Femur (tissue), 1 donor: ENCODE measurements at regions not wholly inside any gene's neighbourhood (a gene's known extent, or its start where the extent isn't known, plus 50 kb on each side); places are given as distances from the start of the nearest gene placed in this dataset.
"Not testable (repeated sequence)": the region's sequence is repeated elsewhere in the genome, so short reads cannot be mapped to it uniquely, and the experiment has no call there.

Experiments
- DNase-seq: peaks from one replicate; pipeline ENCODE4 v3.0.0-alpha.2; 2017

DNA sequence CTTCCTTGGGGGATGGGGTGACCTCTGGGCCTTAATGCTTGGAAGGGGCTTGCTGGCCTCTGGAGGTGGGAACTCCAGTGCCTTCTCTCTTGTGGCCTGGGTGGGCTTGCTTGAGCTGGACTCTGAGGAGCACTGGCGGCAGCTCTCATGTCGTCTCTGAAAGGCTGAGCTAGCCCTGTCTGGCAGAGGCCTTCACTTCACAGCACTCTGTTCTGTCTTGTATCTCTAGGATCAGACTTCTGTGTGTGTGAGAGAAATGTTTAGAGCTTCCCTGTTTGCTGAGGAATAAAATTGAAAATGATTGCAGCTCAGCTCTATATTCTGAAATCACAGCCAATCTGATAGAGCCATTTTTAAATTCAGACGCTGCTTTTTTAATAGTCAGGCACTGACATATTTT is 185.3 kb downstream of the KCNRG start:
- DNase-seq, result no peak

DNA sequence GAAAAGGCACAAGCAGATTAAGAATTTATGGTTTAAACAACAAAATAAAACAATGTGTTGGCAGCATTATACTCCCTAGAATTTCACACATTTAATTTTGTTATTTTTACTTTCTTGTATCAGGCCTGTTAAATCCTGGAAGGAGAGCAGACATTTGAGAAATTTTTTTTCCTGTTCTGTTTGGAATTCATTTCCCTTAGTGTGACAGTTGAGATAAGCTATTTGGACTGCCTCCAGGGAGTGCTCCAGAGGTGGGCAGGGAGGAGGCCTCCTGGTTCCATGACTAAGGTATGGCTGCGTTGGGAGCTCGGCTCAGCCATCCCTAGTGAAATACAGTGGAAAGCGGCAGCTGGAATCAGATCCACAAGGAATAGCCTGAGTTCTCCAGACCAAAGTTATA is 185.7 kb downstream of the KCNRG start:
- DNase-seq, result no peak

DNA sequence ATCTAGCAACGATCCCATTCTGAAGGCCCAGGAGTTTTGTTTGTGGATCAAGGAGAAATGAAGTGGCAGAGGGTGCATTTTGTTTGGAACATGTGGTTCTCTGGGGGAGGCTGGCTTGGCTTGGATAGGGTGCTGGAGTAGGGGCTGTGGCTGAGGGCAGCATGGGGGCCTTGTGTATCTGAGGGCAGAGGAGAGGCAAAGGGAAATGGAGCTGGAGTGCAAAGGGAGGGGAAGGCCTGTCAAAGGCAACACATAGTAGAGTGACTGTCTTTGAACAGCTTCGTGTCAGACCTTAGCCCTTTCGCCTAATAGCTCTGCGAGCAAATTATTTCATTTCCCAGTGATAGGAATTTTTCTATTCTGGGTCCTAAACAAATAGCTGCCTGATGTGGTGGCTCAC is 187.2 kb downstream of the KCNRG start:
- no peak for DNase-seq

DNA sequence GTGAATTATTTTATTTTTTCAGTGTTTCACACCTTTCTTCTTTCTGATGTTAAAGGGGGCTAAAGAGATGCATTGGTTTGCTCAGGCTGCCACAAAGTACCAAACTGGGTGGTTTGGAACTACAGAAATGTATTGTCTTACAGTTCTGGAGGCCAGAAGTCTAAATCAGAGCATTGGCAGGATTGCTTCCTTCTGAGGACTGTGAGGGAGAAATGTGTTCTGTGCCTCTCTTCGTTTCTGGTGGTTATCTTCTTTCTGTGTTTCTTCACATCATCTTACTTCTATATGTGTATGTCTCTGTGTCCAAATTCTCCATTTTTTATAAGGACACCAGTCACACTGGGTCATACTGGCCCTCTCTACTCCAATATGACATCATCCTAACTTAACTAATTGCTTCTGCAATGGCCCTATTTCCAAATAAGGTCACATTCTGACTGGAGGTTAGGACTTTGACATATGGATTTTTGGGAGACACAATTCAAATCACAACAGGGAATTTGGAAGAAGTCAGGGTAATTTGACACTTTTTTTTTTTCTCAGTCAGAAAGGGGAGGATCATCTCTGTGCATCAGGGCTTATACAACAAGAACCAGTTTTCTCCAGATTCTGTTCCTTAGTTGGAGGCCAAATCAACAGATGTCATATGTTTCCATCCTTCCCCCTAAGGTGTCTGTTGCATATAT is 188.2 kb downstream of the KCNRG start:
- no peak for DNase-seq

DNA sequence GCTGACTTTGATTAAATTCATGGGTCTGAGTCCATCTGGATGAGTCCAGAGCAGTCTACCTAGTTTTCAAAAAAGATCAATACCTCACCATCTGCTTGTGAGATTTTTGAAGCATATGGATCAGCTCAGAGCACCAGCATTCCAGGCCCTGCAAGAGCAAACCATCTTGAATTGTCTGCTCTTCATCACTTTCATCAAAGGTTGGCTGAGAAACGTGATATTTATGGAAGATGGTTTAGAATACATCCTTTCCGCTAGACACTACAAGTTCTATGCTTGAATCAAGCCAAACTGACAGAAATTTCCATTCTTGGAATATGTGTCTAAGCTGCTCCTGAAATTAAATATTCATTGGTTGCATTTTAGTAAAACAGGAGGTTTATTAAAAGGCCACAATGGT is 190.3 kb downstream of the KCNRG start:
- no peak for DNase-seq

DNA sequence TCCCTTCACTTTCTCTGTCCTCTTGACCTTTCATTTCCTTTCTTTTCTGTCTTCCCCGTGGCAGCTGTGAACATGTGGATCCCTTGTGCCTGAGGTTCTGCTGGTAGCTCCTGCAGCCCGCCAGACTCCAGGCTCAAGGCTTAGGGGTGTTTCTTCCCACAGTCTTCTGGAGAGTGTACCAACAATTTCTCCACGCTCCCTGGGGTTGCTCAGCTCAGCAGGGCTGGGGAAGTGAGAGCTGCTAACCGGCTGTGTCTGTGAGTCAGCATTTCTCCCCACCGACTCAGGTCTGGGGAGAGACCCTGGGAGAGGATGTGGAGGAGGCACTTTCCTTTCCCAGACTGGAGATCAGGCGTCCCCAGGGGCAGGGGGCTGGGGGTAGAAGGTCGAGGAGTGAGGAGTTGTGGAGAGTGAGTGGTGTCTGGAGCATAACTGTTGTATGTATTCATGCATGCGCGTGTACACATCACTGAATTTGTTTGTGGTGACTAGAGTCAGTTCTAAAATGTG is 193.6 kb downstream of the KCNRG start:
- DNase-seq, result peak; percentile 74

DNA sequence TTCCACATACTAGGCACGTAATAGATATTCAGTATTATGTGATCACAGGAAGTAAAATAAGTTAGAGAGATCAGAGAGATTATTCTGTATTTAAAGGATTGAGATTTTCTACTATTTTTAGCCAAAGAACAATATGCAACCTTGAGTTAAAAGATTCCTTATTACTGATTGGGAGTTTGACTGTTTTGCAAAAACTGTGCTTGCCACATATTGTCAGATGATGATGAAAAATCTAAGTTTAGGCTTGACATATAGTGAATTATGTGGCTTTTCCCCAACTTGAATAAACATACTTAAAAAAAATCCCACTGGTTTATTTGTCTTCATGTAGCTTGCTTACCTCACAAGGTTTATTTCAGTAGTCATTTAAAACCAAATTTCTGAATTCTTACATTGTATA is 194.4 kb downstream of the KCNRG start:
- no peak for DNase-seq

DNA sequence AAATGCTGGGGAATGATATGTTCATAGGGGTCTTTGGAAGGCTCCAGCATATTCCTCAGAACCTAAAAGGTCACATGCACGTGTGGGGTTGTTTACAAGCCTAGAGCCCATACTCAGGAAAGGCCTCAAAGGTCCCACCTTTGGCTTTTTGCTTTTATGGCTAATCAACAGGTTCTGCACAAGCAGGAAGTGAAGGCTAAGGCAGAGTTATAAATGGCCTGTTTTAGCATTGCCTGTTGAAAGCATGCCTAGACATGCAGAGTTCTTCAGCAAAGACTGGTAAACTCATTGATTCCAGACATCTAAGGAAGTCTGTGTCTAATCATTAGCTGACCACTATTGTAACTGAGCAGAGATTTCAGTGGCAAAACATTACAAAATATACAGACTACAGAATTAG is 198.3 kb downstream of the KCNRG start:
- no peak for DNase-seq

DNA sequence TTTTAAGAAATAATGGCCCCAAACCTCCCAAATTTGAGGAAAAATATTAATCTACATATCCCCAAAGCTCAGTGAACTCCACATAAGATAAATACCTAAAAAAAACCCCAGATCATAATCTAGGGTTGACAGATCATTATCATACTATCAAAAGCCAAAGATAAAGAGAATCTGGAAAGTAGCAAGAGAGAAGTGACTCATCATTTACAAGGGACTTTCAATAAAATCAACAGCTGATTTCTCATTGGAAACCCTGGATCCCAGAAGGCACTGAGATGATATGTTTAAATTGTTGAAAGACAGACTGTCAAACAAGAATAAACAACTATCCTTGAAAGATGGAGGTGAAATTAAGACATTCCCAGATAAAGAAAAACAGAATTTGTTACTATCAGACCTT is 199.3 kb downstream of the KCNRG start:
- DNase-seq, result no peak

DNA sequence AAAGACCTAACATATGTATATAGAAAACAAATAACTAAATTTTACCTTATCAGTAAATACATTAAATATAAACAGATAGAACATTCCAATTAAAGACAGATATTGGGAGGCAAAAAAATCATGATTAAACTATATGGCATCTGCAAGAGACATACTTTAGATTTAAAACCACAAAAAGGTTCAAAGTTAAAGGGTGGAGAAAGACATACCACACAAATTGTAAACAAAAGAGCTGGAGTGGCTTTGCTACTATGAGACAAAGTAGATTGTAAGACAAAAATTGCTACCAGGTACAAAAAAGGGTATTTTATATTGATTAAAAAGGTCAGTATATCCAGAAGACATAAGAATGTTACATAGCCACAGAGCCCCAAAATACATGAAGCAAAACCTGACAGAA is 200.2 kb downstream of the KCNRG start:
- DNase-seq, result no peak

DNA sequence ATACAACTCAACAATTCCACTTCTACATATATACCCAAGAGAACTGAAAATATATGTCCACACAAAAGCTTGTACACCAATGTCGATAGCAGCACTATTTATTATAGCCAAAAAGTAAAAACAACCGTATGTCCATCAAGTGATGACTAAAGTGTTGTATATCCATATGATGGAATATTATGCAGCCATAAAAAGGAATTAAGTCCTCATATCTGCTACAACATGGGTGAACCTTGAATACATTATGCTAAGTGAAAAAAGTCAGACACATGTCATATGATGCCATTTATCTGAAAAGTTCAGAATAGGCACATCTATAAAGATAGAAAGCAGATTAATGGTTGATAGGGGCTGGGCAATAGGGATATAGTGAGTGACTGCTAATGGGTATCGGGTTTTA is 204.5 kb downstream of the KCNRG start:
- DNase-seq, result no peak

DNA sequence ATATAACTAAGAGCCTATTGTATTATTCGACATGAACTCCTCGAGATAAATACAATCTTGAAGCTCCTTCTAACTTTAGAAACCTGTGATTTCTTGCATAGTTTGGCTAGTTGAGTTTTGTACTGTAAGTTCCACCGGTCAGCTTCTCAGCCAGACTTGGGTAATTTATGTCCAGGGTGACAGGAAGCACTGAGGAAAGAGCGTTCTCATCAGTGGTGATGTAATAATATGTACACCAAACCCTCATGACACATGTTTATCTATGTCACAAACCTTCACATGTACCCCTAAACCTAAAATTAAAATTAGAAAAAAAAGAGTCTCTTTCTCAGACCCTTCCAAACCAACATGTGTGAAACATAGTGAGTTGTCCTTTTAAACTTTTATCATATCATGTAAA is 205.7 kb downstream of the KCNRG start:
- no peak for DNase-seq

DNA sequence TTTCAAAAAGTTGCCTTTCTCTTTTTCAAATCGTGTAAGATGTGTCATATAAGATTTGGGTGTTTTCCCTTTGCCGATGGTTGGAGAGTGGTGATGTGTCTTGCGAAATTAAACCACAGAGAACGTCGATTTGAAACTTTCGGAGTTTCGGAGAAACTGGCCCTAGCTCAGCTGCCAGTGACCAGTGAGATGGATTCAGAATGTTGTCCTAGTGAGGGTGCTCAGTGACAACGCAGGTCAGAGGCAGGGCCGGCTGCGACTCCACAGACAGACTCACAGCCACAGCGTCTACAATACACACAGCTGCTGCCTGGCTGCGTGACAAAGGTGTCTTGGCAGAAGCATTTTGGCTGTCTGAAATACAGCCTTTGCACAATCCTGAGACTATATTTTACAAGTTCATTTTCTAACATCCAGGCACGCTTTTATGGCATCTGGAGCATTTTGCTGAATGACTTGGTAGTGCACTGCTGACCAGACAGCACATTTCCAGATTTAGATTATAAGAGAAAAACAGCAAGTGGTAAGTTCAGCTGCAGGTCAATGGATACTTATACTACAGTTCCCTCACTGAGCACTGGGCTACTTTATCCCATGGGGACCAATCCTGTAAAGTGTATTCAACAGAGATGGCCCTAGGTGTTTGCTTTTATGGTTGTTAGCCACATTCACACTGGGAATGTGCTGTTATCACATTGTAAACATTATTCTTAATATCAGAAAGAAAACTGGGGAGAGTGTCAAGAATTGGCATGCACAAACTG is 207.5 kb downstream of the KCNRG start:
- DNase-seq, result peak; percentile 82

DNA sequence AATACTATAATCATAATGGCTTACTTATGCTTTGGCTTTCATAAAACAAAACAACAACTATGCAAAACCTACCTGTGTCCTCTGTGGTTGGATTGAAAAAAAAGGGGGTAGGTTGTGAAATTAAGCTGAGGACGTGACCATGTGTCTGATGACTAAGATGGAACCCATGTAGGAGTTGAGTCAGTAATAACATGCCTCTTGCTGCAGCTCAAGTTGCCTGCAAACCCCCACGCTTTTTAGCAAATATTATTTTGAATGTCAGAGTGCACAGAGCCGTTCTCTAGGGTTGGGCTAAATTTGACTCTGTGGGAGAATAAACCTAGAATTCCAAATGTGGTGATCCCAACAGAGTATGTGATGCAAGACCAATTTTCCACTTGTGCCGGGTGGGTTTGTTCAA is 209.3 kb downstream of the KCNRG start:
- peak; percentile 31 for DNase-seq

DNA sequence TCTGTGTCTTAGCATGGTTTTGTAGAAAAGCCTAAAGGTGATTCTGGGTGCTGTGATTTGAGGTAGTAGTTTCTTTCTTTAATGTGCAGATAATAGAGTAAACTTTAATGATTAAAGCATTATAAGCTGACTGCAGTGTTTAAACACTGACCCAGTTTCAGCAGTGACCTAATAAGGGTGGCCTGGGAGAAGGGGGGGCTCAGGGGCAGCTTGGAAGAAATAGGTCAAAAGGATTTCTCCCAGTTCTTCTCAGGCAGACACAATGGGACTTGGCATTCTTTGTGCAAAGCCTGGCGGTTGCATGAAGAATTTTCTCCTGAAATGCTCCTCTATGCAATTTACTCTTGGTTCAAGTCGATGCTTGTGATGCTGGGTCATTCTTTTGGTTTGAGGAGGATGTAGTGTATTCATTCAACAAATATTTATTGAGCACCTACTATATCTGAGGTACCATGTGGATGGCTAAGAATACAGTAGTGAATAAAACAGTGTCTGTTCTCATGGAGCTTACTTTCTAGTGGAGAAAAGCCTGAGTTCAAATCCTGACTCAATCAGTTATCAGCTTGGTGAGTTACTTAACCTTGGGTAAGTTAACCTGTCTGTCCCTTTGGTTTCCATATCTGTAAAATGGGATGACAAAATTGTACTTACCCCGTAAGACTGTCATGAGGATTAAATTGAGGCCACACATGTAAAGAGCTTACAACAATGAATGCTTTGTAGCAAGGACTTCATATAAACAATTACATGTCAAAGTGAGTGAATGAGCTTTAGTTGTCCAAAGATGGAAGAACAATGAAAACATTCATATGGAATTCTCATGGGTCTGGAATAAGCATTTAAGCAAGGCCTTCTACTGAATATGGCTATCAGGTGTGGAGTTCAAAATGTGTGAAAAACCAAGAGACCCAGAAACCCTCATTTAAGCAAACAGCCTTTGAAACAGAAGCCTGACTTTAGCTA is 210.2 kb downstream of the KCNRG start:
- no peak for DNase-seq

DNA sequence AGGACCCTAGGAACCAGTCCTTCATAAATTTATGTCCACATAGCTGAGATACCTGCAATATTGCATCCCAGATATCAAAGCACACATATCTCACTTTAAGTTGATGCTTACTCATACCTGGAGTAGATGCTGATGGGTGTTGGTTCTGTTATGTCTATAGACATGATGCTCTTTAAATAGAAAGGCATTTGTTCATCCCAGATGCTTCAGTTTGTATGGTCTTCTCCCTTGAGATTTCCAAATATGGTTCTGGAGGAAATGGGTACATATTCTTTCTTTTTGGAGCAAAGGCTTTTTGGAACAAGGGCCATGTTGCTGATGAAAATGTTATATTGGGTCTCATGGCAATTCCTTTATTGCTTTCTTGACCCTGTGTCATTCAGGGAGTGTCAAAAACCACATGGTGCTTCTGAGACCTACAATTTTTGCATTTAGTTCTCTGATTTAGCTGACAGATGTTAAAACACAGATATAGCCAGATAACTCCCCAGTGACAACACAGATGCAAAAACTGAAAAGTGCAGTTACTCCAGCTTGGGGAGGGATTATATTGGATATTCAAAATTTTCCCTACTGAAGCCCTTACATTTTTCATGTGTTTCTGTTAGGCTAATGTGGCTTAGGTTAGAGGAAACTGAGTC is 211.4 kb downstream of the KCNRG start:
- DNase-seq, result no peak

DNA sequence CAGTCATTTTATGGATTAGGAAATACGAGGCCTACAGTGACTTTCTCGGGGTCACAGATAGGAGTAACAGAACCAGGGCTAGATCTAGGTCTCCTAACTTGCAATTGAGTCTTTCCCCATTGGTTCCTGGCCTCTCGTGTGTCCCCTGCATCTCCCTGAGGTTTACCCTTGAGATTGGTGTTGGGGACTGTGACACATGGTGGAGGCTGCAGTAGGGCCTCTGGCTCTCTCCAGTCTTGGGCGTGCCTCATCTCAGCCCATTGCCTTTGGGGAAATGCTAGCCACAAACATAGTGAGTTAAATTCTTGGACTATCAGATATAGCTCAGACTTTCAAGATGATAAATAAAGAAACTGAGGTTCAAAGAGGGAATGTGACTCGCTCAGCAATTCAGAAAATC is 212.1 kb downstream of the KCNRG start:
- DNase-seq, result no peak

DNA sequence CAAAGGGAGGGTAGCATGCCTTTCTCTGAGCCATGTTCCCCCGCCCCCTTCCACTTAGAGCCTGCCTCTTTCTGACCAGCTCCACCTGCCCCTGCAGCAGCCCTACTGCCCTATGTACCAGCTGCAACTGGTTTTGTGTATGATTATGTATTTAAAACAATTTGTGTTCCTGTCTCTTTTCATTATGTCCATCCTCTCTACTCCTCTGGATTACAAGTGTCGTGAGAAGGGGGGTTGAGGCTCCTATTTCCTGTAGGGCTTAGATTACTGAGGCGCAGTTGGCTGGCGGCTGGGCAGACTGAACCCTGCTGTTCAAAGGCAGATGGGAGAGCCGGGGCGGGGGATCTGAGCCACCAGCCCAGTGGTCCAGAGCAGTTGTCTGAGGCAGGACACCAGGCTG is 213.3 kb downstream of the KCNRG start:
- no peak for DNase-seq

DNA sequence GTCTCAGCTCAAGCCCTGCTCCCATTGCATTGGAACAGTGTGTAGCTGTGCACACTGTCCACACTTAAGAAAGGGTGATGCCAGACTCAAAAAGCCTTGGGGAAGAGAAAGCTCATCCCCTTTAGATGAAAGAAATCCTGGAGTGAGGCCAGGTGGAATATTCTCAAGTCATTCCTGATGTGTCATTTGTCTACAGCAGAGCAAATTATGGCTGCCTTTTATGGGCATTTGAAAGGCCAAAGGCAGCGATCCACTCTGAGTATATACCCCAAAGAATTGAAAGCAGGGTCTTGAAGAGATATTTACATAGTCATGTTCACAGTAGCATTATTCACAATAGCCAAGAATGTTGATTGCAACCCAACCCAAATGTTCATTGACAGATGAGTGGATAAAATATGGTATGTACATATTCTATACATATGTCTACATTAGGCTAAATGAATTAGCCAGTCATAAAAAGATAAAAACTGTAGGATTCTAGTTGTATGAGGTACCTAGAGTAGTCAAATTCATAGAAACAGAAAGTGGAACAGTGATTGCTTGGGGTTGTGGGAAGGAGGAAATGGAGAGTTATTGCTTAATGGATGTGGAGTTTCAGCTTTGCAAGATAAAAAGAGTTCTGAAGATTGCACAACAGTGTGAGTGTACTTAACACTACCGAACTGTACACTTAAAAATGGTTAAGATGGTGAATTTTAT is 214.9 kb downstream of the KCNRG start:
- no peak for DNase-seq

DNA sequence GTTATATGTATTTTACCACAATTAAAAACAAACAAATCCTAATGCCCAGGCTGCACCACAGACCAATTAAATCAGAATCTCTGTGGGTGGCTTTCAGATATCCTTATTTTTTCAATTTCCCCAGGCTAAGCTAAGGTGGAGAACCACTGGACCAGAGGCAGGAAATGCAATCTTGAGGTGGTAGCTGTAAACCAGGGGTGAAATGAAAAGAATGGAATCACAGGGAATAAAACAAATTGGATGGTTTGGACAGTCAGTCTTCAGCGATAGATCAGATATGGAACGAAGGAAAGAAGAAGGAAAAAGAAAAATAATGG is 215.4 kb downstream of the KCNRG start:
- DNase-seq, result no peak

DNA sequence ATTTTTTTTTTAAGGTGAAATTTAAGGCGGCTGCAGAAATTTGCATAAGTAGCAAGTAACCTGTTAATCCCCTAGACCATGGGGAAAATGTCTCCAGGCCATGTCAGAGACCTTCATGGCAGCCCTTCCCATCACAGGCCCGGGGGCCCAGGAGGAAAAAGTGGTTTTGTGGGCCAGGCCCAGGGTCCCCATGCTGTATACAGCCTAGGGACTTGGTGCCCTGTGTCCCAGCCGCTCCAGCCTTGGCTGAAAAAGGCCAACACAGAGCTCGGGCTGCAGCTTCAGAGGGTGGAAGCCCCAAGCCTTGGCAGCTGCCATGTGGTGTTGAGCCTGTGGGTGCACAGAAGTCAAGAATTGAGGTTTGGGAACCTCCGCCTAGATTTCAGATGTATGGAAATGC is 218.3 kb downstream of the KCNRG start:
- DNase-seq, result not testable (repeated sequence)

DNA sequence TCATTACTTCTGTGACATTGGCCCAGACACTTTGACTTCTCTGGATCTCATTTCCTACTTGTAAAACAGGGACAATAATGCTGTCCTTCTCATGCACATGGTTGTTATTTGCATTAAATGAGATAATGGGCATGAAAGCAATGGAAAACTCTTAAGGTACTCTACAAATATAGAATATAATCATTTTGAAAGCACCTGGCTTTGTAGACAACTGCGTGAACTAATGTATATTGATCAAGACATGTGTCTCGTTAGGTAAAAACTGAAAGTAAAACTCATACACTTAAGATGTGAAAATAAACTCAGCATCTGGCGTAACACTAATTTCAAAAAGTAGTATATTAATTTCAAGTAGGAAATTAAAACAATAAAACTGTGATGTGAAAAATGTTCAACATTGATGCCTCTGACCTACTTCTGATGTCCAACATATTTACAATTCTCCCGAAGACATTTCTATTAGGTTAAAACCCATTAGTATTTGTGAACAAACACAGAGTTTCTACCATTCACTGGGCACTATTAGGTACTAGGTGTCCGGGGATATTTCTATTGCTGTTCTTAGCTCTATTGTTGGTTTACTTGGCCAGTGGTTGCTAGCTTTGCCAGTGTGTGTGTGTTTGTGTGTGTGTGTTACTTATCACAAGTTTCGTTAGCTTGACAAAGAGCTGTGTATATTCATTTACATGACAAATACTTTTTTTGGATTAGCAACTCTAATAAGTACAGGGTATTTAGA is 220.5 kb downstream of the KCNRG start:
- DNase-seq, result no peak
